ENCODE measurements at regions not wholly inside any gene's neighbourhood (a gene's known extent, or its start where the extent isn't known, plus 50 kb on each side); places are given as distances from the start of the nearest gene placed in this dataset.

DNA sequence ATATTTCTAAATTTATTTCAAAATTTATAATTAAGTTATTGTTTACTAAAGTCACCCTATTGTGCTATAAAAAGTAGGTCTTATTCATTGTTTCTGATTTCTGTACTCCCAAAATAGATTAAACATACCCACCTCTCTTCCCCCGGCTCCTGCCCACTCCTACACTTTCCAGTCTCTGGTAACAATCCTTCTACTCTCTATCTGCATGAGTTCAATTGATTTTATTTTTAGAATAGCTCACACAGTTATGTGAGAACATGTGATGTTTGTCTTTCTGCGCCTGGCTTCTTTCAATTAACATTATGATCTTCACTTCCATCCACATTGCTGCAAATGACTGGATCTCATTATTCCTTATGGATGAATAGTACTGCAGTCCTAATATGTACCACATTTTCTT is 269.3 kb downstream of the ACTRT1 start:
- no peaks in the 10 kb centered on the region for H3K9me3 ChIP-seq
- no peak overlapping the region for H3K4me3 ChIP-seq
- H3K27ac ChIP-seq: no peak overlapping the region
- WGBS (ENCODE audit: missing lambda C conversion rate): 19% methylated on average over 2 of the region's 2 CpGs
- H3K4me1 ChIP-seq: no peaks in the 10 kb centered on the region
- ATAC-seq: no peak
- TF ChIP-seq POLR2A (IDR thresholded peaks at IDR 0.05; ENCODE audit: low read length): no peak
- TF ChIP-seq E2F6 (IDR thresholded peaks at IDR 0.05; ENCODE audit: borderline replicate concordance, low read depth): no peak
- TF ChIP-seq KDM5A (IDR thresholded peaks at IDR 0.05): no peak
- TF ChIP-seq MYC (IDR thresholded peaks at IDR 0.05; ENCODE audit: borderline replicate concordance, low read length): no peak
- TF ChIP-seq, protein P1, sequence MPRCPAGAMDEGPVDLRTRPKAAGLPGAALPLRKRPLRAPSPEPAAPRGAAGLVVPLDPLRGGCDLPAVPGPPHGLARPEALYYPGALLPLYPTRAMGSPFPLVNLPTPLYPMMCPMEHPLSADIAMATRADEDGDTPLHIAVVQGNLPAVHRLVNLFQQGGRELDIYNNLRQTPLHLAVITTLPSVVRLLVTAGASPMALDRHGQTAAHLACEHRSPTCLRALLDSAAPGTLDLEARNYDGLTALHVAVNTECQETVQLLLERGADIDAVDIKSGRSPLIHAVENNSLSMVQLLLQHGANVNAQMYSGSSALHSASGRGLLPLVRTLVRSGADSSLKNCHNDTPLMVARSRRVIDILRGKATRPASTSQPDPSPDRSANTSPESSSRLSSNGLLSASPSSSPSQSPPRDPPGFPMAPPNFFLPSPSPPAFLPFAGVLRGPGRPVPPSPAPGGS (IDR thresholded peaks at IDR 0.05): no peak
- no peak for TF ChIP-seq PHF8 (IDR thresholded peaks at IDR 0.05; ENCODE audit: borderline replicate concordance, low read depth)
- TF ChIP-seq MAX (IDR thresholded peaks at IDR 0.05): no peak
- no peak for TF ChIP-seq HEYL (CRISPR knock-in tag; IDR thresholded peaks at IDR 0.05)
- TF ChIP-seq CBX2 (IDR thresholded peaks at IDR 0.05; ENCODE audit: borderline replicate concordance, low read depth): no peak
- no peak for TF ChIP-seq JUNB (IDR thresholded peaks at IDR 0.05)
- no peak for TF ChIP-seq TP53 (CRISPR knock-in tag; IDR thresholded peaks at IDR 0.05)
- no peak for TF ChIP-seq NFE2L2 (conservative IDR thresholded peaks at IDR 0.05; ENCODE audit: low read length)
- no peak for TF ChIP-seq USF2 (IDR thresholded peaks at IDR 0.05)
- ChIA-PET POLR2A (no interaction called here), CTCF (no interaction called here)
- no peak for DNase-seq (ENCODE audit: low read depth in 1 of 2, low spot score in 1 of 2)
- no peak overlapping the region for H3K4me2 ChIP-seq
- no peak for FAIRE-seq

GRCh38 chrX:127764674-127765073 is 287.5 kb downstream of the ACTRT1 start:
- CTCF ChIA-PET: interaction anchor here (1.2 kb wide), 1 partner anchor 56 kb away, joined by 3 read pairs; no protein-coding TSS in a partner anchor
- Histone ChIP-seq H3K9me3 (no peaks in the 10 kb centered on the region), H3K4me2 (no peak overlapping the region), H3K4me1 (no peaks in the 10 kb centered on the region), H3K4me3 (no peak overlapping the region), H3K27ac (no peak overlapping the region)
- no peak for ATAC-seq
- 17% methylated on average over 3 of the region's 3 CpGs for WGBS (ENCODE audit: missing lambda C conversion rate)
- no peak for FAIRE-seq
- no peak for DNase-seq (ENCODE audit: low read depth in 1 of 2, low spot score in 1 of 2)
- TF ChIP-seq CBX8 (IDR thresholded peaks at IDR 0.05): no peak
- no peak for TF ChIP-seq PBX3 (IDR thresholded peaks at IDR 0.05)
- TF ChIP-seq FOSB (CRISPR knock-in tag; IDR thresholded peaks at IDR 0.05): no peak
- no peak for TF ChIP-seq HOXB13 (CRISPR knock-in tag; IDR thresholded peaks at IDR 0.05; ENCODE audit: low read depth)
- no peak for TF ChIP-seq HES2 (IDR thresholded peaks at IDR 0.05)
- TF ChIP-seq KDM5A (IDR thresholded peaks at IDR 0.05): no peak
- TF ChIP-seq ESRRA (IDR thresholded peaks at IDR 0.05; ENCODE audit: borderline replicate concordance, low read length): no peak
- TF ChIP-seq MAFK (IDR thresholded peaks at IDR 0.05; ENCODE audit: partially characterized antibody): no peak
- POLR2A ChIA-PET: no interaction called here

- Histone ChIP-seq H3K9me3 (no peaks in the 10 kb centered on the region), H3K4me2 (no peak overlapping the region), H3K4me1 (no peaks in the 10 kb centered on the region), H3K27ac (no peak overlapping the region), H3K4me3 (no peak overlapping the region)
- ChIA-PET CTCF (no interaction called here), POLR2A (no interaction called here)
- no peak for ATAC-seq
- no peak for FAIRE-seq
- DNase-seq (ENCODE audit: low read depth in 1 of 2, low spot score in 1 of 2): no peak
- TF ChIP-seq RAD21 (conservative IDR thresholded peaks at IDR 0.05 in 1 of 2, IDR thresholded peaks at IDR 0.05 in 1 of 2) (no peak), HMGXB4 (CRISPR knock-in tag; IDR thresholded peaks at IDR 0.05; ENCODE audit: borderline replicate concordance) (no peak), CHD4 (IDR thresholded peaks at IDR 0.05; ENCODE audit: borderline replicate concordance) (no peak), FOSL2 (IDR thresholded peaks at IDR 0.05) (no peak), FOSL2 (CRISPR knock-in tag; IDR thresholded peaks at IDR 0.05) (no peak), RARB (CRISPR knock-in tag; IDR thresholded peaks at IDR 0.05) (no peak), PBX3 (IDR thresholded peaks at IDR 0.05) (no peak), GATA3 (IDR thresholded peaks at IDR 0.05; ENCODE audit: borderline replicate concordance) (no peak), NFE2L2 (conservative IDR thresholded peaks at IDR 0.05; ENCODE audit: low read length) (no peak), FOXS1 (CRISPR knock-in tag; IDR thresholded peaks at IDR 0.05) (no peak), NPAS2 (CRISPR knock-in tag; IDR thresholded peaks at IDR 0.05; ENCODE audit: borderline replicate concordance) (no peak)
Observed at GRCh38 chrX:127762663-127763062, 289.5 kb downstream of the ACTRT1 start.
